Femur (tissue), 1 donor: ENCODE measurements at regions not wholly inside any gene's neighbourhood (a gene's known extent, or its start where the extent isn't known, plus 50 kb on each side); places are given as distances from the start of the nearest gene placed in this dataset.
"Not testable (repeated sequence)": the region's sequence is repeated elsewhere in the genome, so short reads cannot be mapped to it uniquely, and the experiment has no call there.

Source experiments
- DNase-seq: peaks from one replicate; pipeline ENCODE4 v3.0.0-alpha.2; 2017

GRCh38 chr1:212495766-212496494, 63.2 kb downstream of the NENF start:
- DNase-seq: no peak

DNA sequence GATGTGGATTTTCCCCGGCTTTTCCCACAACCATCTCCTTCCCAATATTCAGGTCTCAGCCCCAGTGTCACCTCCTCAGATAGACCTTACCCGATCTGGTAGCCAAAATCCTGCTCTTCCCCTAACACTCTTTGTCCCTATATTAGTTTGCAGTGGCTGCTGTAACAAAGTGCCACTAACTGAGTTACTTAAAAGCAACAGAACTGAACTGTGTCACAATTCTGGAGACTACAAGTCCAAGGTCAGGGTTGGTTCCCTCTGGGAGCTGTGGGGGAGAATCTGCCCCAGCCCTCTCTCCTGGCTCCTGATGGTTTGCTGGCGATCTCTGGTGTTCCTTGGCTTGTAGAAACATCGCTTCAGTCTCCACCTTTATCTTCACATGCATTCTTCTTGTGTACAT, 64.0 kb downstream of the NENF start:
- DNase-seq: no peak

- DNase-seq: no peak
Observed at GRCh38 chr1:212497553-212497952, 64.8 kb downstream of the NENF start.

GRCh38 chr1:212498283-212499040, 65.7 kb downstream of the NENF start:
- no peak for DNase-seq

GRCh38 chr1:212500351-212500750, 67.6 kb downstream of the NENF start:
- no peak for DNase-seq

GRCh38 chr1:212500983-212501382, 68.3 kb downstream of the NENF start:
- no peak for DNase-seq

GRCh38 chr1:212503714-212504113, 71.0 kb downstream of the NENF start:
- no peak for DNase-seq

DNA sequence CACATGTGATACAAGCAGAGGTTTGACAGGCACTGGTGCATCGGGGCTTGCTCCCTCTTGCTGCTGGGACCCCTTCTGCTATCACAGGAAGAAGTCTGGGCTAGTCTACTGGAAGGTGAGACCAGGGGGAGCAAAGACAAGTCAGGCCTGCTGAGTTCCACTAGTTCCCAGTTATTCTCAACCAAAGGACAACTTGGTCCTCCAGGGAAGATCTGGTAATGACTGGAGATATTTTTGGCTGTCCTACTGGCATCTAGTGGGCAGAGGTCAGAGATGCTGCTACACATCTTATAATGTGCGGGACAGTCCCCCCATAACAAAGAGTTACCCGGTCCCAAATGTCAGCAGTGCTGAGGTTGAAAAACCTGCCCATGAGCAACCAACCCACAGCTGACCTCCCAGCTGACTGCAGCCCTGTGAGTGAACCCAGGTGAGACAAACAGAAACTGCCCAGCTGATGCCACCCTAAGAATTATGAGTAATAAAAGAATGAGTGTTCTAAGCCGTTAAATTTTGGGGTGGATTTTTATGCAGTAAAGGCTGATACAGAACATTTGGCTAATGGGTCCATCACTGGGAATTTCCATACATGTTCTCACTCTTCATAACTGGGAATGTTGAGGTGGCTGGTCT, 71.6 kb downstream of the NENF start:
- DNase-seq: no peak

GRCh38 chr1:212506666-212507065, 73.9 kb downstream of the NENF start:
- no peak for DNase-seq

- no peak for DNase-seq
Observed at GRCh38 chr1:212507369-212507768, 74.6 kb downstream of the NENF start.

GRCh38 chr1:212512816-212513559, 80.3 kb downstream of the NENF start:
- no peak for DNase-seq

DNA sequence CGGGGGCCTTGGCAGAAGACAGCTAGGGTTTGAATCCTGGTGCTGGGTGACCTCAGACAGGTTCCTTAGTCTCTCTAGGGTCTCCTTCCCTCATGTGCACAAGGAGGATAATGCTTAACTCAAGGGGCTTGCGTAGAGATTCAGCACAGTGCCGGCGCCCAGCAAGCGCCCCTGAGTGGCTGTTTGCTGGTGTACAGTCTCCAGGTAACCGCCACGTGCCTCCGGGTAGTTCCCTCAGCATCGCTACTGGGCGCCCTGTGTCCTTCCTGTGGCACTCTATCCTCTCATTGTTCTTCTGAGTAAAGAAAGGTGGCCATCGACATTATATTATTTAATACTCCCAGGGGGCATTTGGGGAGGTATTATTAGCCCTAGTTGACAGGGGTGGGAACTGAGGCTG, 80.9 kb downstream of the NENF start:
- DNase-seq: no peak

GRCh38 chr1:212514056-212514614, 81.4 kb downstream of the NENF start:
- peak; percentile 63 for DNase-seq

GRCh38 chr1:212514782-212515181, 82.1 kb downstream of the NENF start:
- DNase-seq: peak; percentile 60

GRCh38 chr1:212515329-212515760, 82.6 kb downstream of the NENF start:
- no peak for DNase-seq

- DNase-seq: not testable (repeated sequence)
Observed at GRCh38 chr1:212516012-212516411, 83.3 kb downstream of the NENF start.

DNA sequence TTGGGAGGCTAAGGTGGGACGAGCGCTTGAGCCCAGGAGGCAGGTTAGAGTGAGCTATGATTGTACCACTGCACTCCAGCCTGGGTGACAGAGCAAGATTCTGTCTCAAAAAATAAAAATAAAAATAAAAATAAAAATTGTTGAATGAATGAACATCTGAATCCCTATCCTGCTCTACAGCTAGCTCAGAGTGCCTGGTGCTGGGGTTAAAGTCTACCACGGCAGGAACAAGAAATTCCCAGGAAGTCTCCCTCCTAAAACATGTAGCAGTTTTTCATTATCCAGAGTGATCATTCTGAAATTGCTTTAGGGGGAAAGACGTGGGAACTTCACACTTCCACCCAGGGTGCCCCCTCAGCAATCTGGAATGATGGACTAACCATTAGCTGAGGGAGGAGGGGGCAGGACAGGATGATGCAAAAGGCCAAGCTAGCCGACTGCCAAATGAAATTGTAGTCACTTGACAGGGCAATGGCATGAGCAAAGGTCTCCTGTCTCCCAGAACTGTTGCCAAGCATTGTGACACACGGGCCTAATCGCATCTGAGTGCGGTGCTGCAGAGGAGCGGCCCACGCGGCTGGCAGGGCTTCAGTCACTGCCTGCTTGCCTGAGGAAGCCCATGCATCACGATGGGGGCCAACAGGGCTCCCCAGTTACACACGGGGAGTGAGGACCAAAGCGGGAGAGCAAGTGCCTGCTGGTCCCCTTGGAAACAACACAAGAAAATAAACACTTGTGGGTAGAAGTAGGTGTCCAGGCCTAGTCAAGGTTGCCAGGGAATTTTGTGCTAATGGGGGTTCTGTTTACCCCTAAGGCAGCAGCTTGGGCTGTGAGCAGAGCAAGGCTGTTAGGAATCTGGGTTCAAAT, 85.7 kb downstream of the NENF start:
- no peak for DNase-seq

DNA sequence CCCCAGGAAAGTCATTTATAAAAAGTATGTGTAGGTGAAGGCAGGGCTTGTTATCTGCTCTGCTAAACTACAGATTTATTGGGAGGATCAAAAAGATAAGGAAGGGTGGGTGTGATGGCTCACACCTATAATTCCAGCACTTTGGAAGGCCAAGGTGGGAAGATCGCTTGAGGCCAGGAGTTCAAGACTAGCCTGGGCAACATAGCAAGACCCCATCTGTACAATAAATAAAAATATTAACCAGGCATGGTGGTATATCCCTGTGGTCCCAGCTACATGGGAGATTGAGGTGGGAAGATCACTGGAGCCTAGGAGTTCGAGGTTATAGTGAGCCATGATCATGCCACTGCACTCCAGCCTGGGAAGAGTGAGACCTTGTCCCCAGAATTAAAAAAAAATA, 86.4 kb downstream of the NENF start:
- no peak for DNase-seq

DNA sequence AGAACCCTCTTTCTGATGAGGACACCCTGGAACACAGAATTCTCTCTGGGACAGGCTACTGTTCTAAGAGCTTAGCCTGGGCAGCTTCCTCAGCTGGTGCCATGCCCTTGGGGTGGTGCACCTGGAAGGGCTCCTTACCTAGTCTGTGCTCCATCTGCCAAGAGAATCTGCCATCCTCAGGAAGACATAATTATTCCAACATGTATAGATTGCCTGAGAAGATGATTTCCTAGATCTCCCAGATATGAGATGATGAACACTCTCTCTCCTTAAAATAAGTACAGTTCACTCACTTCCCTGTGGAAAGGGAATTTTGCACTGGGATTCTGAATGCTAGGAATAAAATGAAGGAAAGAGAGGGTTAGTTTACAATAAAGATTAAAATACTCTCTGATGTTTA, 87.6 kb downstream of the NENF start:
- DNase-seq: no peak

DNA sequence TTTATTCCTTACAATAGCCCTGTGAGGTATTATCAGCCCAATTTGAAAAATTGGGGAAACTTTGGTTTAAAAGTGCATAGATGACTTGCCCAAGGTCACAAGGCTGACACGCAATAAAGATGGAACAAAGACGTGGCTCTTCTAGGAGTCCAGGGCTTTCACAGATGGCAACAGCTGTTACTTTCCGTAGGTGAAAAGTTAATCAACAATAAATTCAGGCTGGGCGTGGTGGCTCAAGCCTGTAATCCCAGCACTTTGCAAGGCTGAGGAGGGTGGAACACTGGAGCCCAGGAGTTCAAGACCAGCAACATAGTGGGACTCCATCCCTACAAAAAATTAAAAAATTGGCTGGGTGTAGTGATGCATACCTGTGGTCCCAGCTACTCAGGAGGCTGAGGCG, 87.8 kb upstream of the ATF3 start:
- DNase-seq: no peak

DNA sequence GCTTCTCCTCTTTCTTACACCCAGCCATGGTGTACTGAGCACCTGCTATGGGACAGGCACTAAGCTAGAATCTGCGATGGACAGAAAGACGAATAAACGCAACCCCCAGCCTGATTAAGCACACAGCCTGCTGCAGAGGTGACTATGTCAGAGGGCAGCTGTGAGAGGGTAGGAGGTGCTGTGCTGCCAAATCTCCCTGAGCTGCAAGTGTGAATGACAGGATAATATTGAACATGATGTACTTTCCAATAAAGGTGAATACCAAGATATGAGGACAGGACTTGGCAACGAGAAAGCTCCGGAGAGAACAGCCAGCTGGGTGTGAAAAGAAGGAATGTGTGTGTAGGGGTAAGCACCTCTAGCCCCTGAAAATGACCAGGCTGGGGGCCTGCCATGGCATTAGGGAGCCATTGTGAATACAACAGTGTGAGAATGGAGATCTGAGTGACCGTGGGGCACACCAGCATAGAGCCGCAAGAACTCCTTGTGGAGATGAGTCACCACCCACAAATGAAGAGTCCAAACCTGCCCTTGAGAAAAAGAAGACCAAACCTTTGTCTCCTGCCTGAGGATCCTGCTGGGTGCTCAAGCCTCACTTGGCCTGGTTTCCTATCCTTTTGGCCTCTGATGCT, 83.0 kb upstream of the ATF3 start:
- DNase-seq: no peak
